GM18499 (cell line): ENCODE measurements at regions not wholly inside any gene's neighbourhood (a gene's known extent, or its start where the extent isn't known, plus 50 kb on each side); places are given as distances from the start of the nearest gene placed in this dataset.

Experiments used
- ATAC-seq: cut with Tn5 transposase; IDR thresholded peaks from one replicate; pipeline ENCODE4 v1.9.1; 2021; ENCODE audit warnings: moderate number of reproducible peaks; ENCODE audit not compliant: insufficient read depth, unreplicated experiment

DNA sequence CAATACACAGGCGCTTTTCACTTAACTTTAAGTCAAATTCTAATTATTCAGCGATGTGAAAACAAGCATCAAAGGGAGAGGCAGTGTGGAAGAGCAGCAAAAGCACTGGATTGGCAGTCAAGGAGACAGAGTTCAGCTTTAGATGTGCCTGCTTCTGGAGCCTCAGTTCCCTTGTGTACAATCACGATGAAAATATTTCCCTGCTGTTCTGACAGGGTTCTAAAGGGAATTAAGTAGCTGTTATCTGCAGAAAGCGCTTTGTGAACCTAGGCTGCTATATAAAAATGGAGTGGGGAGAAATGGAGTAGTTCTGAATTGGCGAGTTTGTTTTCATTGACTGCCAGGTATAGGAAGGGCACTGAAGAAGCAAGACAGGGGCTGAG is 237.8 kb upstream of the SP8 start:
- no peak for ATAC-seq

- ATAC-seq, result no peak
Measured at GRCh38 chr7:21028186-21028585, 241.5 kb upstream of the SP8 start.

DNA sequence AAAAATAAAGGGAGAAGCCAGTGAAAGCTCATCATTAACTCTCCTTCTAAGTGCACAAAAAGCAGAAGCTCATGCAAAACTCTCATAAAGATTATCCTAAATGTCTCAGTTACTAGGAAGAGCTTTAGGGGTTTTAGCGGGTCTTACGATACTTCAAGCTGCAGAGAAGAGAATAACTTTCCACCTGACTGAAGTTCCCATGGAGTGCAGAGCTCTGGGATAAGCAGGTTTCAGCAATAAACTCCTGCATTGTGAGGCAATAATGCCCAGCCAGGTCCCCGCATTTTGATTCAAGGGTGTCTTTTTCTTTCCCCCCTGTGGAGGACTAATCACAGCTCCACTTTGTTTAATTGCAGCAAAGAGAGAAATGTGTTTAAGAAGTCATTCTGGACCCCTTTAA is 241.9 kb upstream of the SP8 start:
- no peak for ATAC-seq

- ATAC-seq, result no peak
Measured at GRCh38 chr7:21029006-21029405, 242.3 kb upstream of the SP8 start.

GRCh38 chr7:21030237-21030871 is 243.7 kb upstream of the SP8 start:
- ATAC-seq, result no peak

- ATAC-seq, result no peak
Measured at GRCh38 chr7:21041252-21041651, 254.6 kb upstream of the SP8 start.

GRCh38 chr7:21041666-21042065 is 255.0 kb upstream of the SP8 start:
- ATAC-seq, result no peak

DNA sequence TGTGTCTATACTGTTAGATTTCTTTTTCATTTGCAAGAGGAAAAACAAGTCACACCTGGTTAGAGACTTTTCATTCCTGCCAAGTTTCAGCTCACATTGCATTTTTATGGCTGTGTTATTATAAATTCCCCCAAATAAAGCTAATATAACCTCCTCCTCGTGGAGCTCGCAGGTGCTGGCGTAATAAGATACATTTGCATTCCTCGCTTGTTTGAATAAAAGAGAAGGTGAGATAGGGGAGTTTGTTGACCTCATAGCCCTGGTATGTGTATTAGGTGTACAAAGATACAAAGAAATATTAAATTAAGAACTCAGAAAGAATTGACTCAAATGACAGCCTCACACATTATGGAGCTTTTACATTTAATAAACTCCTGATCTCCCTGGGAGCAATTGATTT is 257.7 kb upstream of the SP8 start:
- ATAC-seq, result no peak

DNA sequence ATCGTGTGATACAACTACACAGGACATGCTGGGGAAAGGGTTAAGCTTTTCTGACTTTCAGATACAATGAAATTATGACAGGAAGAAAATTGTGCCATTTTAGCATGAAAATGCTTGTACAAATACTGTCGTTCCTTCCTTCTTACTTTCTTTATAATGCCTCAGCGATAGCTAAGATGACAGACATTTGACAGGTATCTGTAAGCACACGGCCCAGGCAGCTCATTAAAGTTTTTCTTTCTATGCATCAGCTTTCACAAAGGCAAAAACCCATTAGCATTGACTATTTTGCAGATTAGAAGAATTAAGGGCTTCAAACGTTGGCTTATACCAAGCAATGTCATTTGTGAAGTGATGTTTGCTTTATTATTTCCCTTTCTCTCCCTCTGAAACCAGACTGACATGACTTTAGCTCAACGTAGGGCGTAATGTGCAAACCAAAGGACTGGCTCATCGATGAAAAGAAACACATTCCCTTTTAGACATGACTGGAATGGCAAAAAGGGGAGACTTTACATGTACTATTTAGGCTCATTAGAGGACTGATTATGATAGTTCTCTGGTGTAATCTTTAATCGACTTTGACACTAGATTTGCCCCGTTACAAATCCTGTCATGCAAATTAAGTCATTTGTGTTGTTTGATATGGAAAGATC is 258.4 kb upstream of the SP8 start:
- ATAC-seq, result no peak

- no peak for ATAC-seq
Measured at GRCh38 chr7:21051865-21052264, 265.2 kb upstream of the SP8 start.

- no peak for ATAC-seq
Measured at GRCh38 chr7:21054427-21055112, 267.9 kb upstream of the SP8 start.

GRCh38 chr7:21059069-21059468 is 272.4 kb upstream of the SP8 start:
- no peak for ATAC-seq

DNA sequence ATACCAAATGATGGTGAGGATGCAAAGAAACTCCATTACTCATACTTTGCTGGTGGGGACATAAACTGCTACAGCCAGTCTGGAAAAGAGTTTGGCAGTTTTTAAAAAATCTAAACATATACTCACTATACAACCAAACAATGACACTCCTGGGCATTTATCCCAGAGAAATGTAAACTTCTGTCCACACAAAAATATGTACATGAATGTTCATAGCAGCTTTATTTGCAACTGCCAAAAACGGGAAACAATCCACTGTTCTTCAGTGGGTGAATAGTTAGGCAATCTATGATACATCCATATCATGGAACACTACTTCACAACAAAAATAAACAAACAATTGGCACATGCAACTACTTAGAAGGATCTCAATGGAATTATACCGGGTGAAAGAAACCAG is 276.4 kb upstream of the SP8 start:
- no peak for ATAC-seq

DNA sequence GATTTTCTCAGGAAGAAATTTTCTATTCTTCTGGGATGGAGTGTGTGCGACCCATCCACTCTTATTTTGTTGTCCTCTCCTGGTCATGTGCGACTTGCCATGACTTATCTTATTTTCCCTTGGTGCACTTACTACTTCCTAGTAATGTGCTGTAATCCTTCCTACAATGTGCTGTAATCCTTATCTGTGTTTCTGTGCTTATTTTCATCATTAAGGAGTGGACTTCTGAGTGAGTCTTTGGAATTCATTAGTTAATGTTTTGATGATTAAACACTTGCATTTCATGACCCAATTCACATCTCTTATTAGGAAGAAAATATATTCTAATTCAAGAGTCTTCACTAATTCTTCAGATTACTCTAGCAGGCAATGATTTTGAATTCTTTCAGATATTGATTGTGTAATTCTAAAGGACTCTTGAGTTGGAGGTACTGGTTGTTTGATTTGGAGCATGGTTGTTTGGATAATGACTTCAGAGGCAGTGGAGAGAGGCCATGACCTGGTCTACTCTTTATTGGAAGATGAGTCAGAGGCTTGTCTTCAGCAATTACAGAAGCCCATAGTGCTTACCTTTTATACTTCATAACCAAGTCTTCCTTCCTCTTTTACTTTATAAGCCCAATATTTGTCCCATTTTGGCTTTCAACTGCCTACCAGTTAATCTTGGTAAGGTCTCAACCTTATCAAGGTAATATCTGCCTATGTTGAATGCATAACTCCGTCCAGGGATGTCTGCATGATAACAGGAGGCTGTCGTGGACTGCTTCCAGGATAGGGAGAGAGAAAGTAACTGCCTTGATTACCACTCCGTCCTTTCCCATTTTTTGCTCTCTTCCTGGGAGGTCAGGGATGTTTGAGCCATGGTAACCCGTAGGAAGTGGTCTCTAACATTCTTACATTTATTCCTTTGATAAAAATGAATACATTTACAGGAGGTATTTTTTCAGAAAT is 278.3 kb upstream of the SP8 start:
- ATAC-seq, result no peak

DNA sequence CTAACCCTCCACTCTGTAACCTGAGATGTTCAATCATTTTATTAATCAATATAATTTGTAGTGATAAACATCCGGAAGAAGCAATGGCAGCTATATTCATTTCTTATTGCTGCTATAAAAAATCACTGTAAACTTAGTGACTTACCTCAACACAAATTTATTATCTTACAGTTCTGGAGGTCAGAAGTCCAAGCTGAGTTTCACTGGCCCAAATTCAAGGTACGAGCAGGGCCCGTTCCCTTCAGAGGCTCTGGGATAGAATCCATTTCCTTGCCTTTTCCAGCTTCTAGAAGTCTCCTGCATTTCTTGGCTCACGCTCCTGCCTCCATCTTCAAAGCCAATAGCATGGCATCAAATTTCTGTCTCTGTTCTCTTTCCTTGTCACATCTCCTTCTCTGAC is 279.5 kb upstream of the SP8 start:
- no peak for ATAC-seq

DNA sequence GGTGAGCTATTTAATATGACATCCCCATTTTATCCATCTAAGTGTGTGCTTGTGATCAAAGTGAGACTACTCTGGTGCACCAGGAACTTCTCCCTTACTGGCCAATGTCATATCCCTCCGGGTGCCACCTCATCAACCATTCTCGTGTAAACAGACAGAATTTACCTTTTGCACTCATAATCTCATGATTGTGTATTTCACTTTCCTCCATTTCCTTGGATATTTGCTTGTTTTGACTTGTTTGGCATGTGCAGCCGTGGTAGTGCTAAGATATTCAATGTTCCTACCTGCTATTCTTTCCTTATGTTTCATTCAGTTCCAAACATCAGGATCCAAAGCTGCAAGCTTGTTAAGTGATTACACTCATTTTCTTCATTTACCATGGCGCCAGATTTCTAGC is 280.5 kb upstream of the SP8 start:
- ATAC-seq, result no peak

DNA sequence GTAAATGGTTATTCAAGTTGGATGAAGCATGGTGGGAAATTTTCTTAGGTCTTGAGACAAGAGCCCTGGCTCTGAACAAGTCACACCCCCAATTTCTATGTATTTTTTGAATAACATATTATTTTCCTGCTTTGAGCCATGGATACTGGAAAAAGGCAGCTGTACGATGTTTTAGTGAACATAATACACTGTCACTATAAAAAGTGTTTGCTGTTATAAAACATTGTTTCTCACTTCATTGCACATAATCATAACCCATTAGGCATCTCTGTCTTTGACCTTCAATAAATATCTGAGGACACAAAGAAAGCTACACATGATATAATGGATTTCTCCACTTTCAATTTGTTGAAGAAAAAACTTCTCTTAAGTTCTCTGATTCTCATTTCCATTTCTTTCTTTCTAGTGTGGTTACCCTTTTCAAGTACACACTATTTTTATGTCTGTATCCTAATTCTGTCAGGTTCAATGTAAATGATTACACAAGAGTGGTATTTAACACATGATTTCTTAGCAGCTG is 283.9 kb upstream of the SP8 start:
- no peak for ATAC-seq

GRCh38 chr7:21071561-21072501 is 285.1 kb upstream of the SP8 start:
- no peak for ATAC-seq

GRCh38 chr7:21076054-21076453 is 289.4 kb upstream of the SP8 start:
- no peak for ATAC-seq
